ENCODE measurements at regions not wholly inside any gene's neighbourhood (a gene's known extent, or its start where the extent isn't known, plus 50 kb on each side); places are given as distances from the start of the nearest gene placed in this dataset.
"Not testable (repeated sequence)": the region's sequence is repeated elsewhere in the genome, so short reads cannot be mapped to it uniquely, and the experiment has no call there.

GRCh38 chr2:53130441-53130943 lies 637.1 kb upstream of the CHAC2 start:
- H3K4me3 ChIP-seq (ENCODE audit: low read depth, low read length), result no peak overlapping the region
- no peak for TF ChIP-seq CTCF (IDR thresholded peaks at IDR 0.05; ENCODE audit: low read depth, low read length)

GRCh38 chr2:53129851-53130250 lies 637.8 kb upstream of the CHAC2 start:
- no peak for TF ChIP-seq CTCF (IDR thresholded peaks at IDR 0.05; ENCODE audit: low read depth, low read length)
- H3K4me3 ChIP-seq (ENCODE audit: low read depth, low read length), result no peak overlapping the region

- TF ChIP-seq CTCF (IDR thresholded peaks at IDR 0.05; ENCODE audit: low read depth, low read length), result no peak
- H3K4me3 ChIP-seq (ENCODE audit: low read depth, low read length), result no peak overlapping the region
These were observed 640.4 kb upstream of the CHAC2 start for GRCh38 chr2:53127061-53127650.

- no peak for TF ChIP-seq CTCF (IDR thresholded peaks at IDR 0.05; ENCODE audit: low read depth, low read length)
- no peak overlapping the region for H3K4me3 ChIP-seq (ENCODE audit: low read depth, low read length)
These were observed 652.6 kb upstream of the CHAC2 start for GRCh38 chr2:53114991-53115390.

- TF ChIP-seq CTCF (IDR thresholded peaks at IDR 0.05; ENCODE audit: low read depth, low read length), result no peak
- no peak overlapping the region for H3K4me3 ChIP-seq (ENCODE audit: low read depth, low read length)
These were observed 653.0 kb upstream of the CHAC2 start for GRCh38 chr2:53114582-53114981.

GRCh38 chr2:53112408-53112807 lies 655.2 kb upstream of the CHAC2 start:
- not testable (repeated sequence) for H3K4me3 ChIP-seq (ENCODE audit: low read depth, low read length)

GRCh38 chr2:53111406-53111805 lies 656.2 kb upstream of the CHAC2 start:
- TF ChIP-seq CTCF (IDR thresholded peaks at IDR 0.05; ENCODE audit: low read depth, low read length), result no peak
- no peak overlapping the region for H3K4me3 ChIP-seq (ENCODE audit: low read depth, low read length)

GRCh38 chr2:53111004-53111403 lies 656.6 kb upstream of the CHAC2 start:
- no peak overlapping the region for H3K4me3 ChIP-seq (ENCODE audit: low read depth, low read length)

More at GRCh38 chr2:53111004-53111403, 656.6 kb upstream of the CHAC2 start:
- TF ChIP-seq CTCF (IDR thresholded peaks at IDR 0.05; ENCODE audit: low read depth, low read length), result no peak
